Astrocyte (in vitro differentiated cells and primary cell): ENCODE measurements at regions not wholly inside any gene's neighbourhood (a gene's known extent, or its start where the extent isn't known, plus 50 kb on each side); places are given as distances from the start of the nearest gene placed in this dataset.

Source experiments
- DNase-seq: peaks from one replicate; pipeline ENCODE4 v3.0.0-alpha.2; 2010; ENCODE audit warnings: low read depth
- FAIRE-seq: peaks from 2 replicates; lab custom pipeline; 2011; peaks lifted over from hg19 to GRCh38; lab: Jason Lieb, UNC
- H2AFZ ChIP-seq: 2 replicates; pipeline ENCODE4 v1.6.0; 2012; ENCODE audit warnings: low read depth, low read length, inconsistent platforms
- H3K27ac ChIP-seq: 2 replicates; pipeline ENCODE4 v1.5.1; 2011; ENCODE audit warnings: low read depth, low read length, inconsistent platforms
- H3K27me3 ChIP-seq: 2 replicates; pipeline ENCODE4 v1.6.0; 2011; ENCODE audit warnings: low read length, inconsistent platforms; ENCODE audit not compliant: insufficient read depth
- H3K36me3 ChIP-seq: 2 replicates; pipeline ENCODE4 v1.5.1; 2011; ENCODE audit warnings: low read length, inconsistent platforms; ENCODE audit not compliant: insufficient read depth
- H3K4me1 ChIP-seq: 2 replicates; pipeline ENCODE4 v1.5.1; 2011; ENCODE audit warnings: low read length, inconsistent platforms; ENCODE audit not compliant: insufficient read depth
- H3K4me2 ChIP-seq: 2 replicates; pipeline ENCODE4 v1.6.0; 2012; ENCODE audit warnings: low read length, inconsistent platforms
- H3K4me3 ChIP-seq: 2 replicates; pipeline ENCODE4 v1.5.1; 2011; ENCODE audit warnings: low read depth, mild to moderate bottlenecking, low read length, inconsistent platforms; ENCODE audit not compliant: insufficient read depth
- H3K79me2 ChIP-seq: 2 replicates; pipeline ENCODE4 v1.6.0; 2012; ENCODE audit warnings: mild to moderate bottlenecking, low read length, inconsistent platforms; ENCODE audit not compliant: insufficient read depth
- H3K9ac ChIP-seq: 2 replicates; pipeline ENCODE4 v1.6.0; 2012; ENCODE audit warnings: mild to moderate bottlenecking, low read length, inconsistent platforms
- H3K9me3 ChIP-seq: 2 replicates; pipeline ENCODE4 v1.5.1; 2012; ENCODE audit warnings: low read depth, mild to moderate bottlenecking, low read length, inconsistent platforms; ENCODE audit not compliant: insufficient read depth
- H4K20me1 ChIP-seq: 2 replicates; pipeline ENCODE4 v1.6.0; 2012; ENCODE audit warnings: low read length, inconsistent platforms; ENCODE audit not compliant: insufficient read depth
- H3K27ac Mint-ChIP-seq: one replicate; pipeline ENCODE4 v1.8.0; 2021; ENCODE audit warnings: mild to moderate bottlenecking, mixed read lengths; ENCODE audit not compliant: unreplicated experiment
- H3K27me3 Mint-ChIP-seq: one replicate; pipeline ENCODE4 v1.8.0; 2021; ENCODE audit warnings: low read depth, mixed read lengths; ENCODE audit not compliant: unreplicated experiment
- H3K36me3 Mint-ChIP-seq: one replicate; pipeline ENCODE4 v1.8.0; 2021; ENCODE audit warnings: low read depth, mixed read lengths; ENCODE audit not compliant: unreplicated experiment
- H3K4me1 Mint-ChIP-seq: one replicate; pipeline ENCODE4 v1.8.0; 2021; ENCODE audit warnings: low read depth, mixed read lengths; ENCODE audit not compliant: unreplicated experiment
- H3K4me3 Mint-ChIP-seq: one replicate; pipeline ENCODE4 v1.8.0; 2021; ENCODE audit warnings: mild to moderate bottlenecking, moderate library complexity, mixed read lengths; ENCODE audit not compliant: unreplicated experiment
- H3K9me3 Mint-ChIP-seq: one replicate; pipeline ENCODE4 v1.8.0; 2021; ENCODE audit warnings: mild to moderate bottlenecking, mixed read lengths; ENCODE audit not compliant: unreplicated experiment
- EZH2 ChIP-seq: IDR thresholded peaks from 2 replicates; pipeline ENCODE4 v1.6.1; 2012; ENCODE audit warnings: mild to moderate bottlenecking, low read length, inconsistent platforms; ENCODE audit not compliant: insufficient read depth
- TF ChIP-seq, protein P1 (sequence below): IDR thresholded peaks from 2 replicates; pipeline ENCODE4 v1.5.1; 2011; ENCODE audit warnings: low read depth, mild to moderate bottlenecking, inconsistent platforms, low read length, moderate library complexity; ENCODE audit not compliant: insufficient read depth

DNA sequence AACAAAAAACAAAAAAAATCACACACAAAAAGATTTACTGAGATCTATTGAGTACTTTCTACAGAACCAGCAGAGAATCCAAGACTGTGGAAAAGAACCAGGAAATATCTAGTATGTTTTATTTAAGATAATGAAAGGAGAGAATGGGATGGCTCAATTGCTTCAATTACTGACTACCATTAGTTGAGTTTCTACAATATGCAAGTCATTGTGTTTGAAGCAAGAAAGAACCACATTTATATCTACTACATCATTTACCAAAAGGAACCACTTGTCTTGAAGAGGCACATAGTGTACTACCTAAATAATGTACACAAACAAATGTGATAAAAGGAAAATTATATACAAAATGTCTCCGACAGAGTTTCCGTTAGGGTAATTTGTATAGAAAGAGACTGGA, 325.9 kb upstream of the TNC start:
- Histone ChIP-seq H3K4me1 (no peaks in the 10 kb centered on the region), H3K27me3 (no peaks in the 10 kb centered on the region), H3K79me2 (no peaks in the 10 kb centered on the region), H3K4me2 (no peak overlapping the region), H3K36me3 (no peaks in the 10 kb centered on the region), H4K20me1 (no peaks in the 10 kb centered on the region), H3K9ac (no peak overlapping the region), H3K27ac (no peak overlapping the region), H3K4me3 (no peak overlapping the region), H3K9me3 (no peaks in the 10 kb centered on the region), H2AFZ (no peak overlapping the region)
- Mint-ChIP-seq H3K27ac (no peak overlapping the region), H3K4me1 (peaks cover 4% of the 10 kb centered on the region), H3K9me3 (no peaks in the 10 kb centered on the region), H3K36me3 (no peaks in the 10 kb centered on the region), H3K4me3 (no peak overlapping the region), H3K27me3 (no peaks in the 10 kb centered on the region)
- FAIRE-seq (peak; percentile 29), DNase-seq (no peak)
- TF ChIP-seq EZH2 = no peak
- TF ChIP-seq, protein P1, sequence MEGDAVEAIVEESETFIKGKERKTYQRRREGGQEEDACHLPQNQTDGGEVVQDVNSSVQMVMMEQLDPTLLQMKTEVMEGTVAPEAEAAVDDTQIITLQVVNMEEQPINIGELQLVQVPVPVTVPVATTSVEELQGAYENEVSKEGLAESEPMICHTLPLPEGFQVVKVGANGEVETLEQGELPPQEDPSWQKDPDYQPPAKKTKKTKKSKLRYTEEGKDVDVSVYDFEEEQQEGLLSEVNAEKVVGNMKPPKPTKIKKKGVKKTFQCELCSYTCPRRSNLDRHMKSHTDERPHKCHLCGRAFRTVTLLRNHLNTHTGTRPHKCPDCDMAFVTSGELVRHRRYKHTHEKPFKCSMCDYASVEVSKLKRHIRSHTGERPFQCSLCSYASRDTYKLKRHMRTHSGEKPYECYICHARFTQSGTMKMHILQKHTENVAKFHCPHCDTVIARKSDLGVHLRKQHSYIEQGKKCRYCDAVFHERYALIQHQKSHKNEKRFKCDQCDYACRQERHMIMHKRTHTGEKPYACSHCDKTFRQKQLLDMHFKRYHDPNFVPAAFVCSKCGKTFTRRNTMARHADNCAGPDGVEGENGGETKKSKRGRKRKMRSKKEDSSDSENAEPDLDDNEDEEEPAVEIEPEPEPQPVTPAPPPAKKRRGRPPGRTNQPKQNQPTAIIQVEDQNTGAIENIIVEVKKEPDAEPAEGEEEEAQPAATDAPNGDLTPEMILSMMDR = no peak

- Mint-ChIP-seq H3K27me3 (no peaks in the 10 kb centered on the region), H3K27ac (no peak overlapping the region), H3K4me3 (no peak overlapping the region), H3K4me1 (peaks cover 4% of the 10 kb centered on the region), H3K36me3 (no peaks in the 10 kb centered on the region), H3K9me3 (no peaks in the 10 kb centered on the region)
- DNase-seq (no peak), FAIRE-seq (no peak)
- Histone ChIP-seq H3K9me3 (no peaks in the 10 kb centered on the region), H4K20me1 (no peaks in the 10 kb centered on the region), H3K36me3 (no peaks in the 10 kb centered on the region), H3K4me2 (no peak overlapping the region), H3K79me2 (no peaks in the 10 kb centered on the region), H3K4me1 (no peaks in the 10 kb centered on the region), H3K9ac (no peak overlapping the region), H3K4me3 (no peak overlapping the region), H2AFZ (no peak overlapping the region), H3K27me3 (no peaks in the 10 kb centered on the region), H3K27ac (no peak overlapping the region)
- TF ChIP-seq, protein P1 = no peak
- TF ChIP-seq EZH2 = no peak
These were observed 327.0 kb upstream of the TNC start for GRCh38 chr9:115444959-115445358.

DNA sequence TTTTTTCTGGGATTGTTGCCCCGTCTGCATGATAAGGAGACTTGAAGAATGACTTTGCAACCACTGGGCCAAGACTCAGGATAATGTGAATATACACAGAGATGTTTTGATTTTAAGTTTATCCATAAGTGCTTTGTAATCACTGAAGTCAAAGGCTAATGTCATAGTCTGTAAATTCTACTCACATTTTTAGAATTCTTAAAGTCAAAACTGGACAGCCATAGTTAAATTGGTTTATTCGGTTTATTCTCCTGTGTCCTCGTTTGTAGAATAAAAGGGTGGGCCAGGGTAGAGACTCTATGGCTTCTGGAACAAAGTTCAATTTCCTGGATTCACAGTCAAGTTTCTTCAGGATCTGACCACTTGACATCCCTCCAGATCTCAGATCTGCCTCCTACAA, 327.7 kb upstream of the TNC start:
- no peaks in the 10 kb centered on the region for H3K4me1 ChIP-seq
- no peaks in the 10 kb centered on the region for H3K9me3 ChIP-seq
- Mint-ChIP-seq H3K9me3 (no peaks in the 10 kb centered on the region), H3K27me3 (no peaks in the 10 kb centered on the region), H3K4me1 (peaks cover 4% of the 10 kb centered on the region), H3K27ac (no peak overlapping the region), H3K4me3 (no peak overlapping the region), H3K36me3 (no peaks in the 10 kb centered on the region)
- H3K36me3 ChIP-seq = no peaks in the 10 kb centered on the region
- no peak overlapping the region for H3K9ac ChIP-seq
- FAIRE-seq (no peak), DNase-seq (peak; percentile 9)
- H4K20me1 ChIP-seq = no peaks in the 10 kb centered on the region
- H3K79me2 ChIP-seq = no peaks in the 10 kb centered on the region
- TF ChIP-seq EZH2 = no peak
- TF ChIP-seq, protein P1 = no peak
- no peak overlapping the region for H3K27ac ChIP-seq
- no peak overlapping the region for H3K4me3 ChIP-seq
- no peak overlapping the region for H3K4me2 ChIP-seq
- no peaks in the 10 kb centered on the region for H3K27me3 ChIP-seq
- H2AFZ ChIP-seq = no peak overlapping the region
